Right cardiac atrium (tissue), 5 donors: ENCODE measurements at regions not wholly inside any gene's neighbourhood (a gene's known extent, or its start where the extent isn't known, plus 50 kb on each side); places are given as distances from the start of the nearest gene placed in this dataset.

Experiments used
- ATAC-seq, 2 donors: fragments of 200-7000 bp; cut with Tn5 transposase; one replicate each; pipeline versions ENCODE4 v1.8.0 to v1.9.1; 2020; ENCODE audit warnings: moderate library complexity in 2 of 2, mild to moderate bottlenecking in 1 of 2
- DNase-seq, 3 donors: peaks; one replicate each; pipeline ENCODE4 v3.0.0-alpha.2; 2020
- H3K27ac ChIP-seq: one replicate; pipeline ENCODE4 v1.5.1; 2013; ENCODE audit warnings: mild to moderate bottlenecking, low read length, control low read depth, moderate library complexity
- H3K27me3 ChIP-seq: one replicate; pipeline ENCODE4 v1.6.1; 2013; ENCODE audit not compliant: control insufficient read depth, insufficient read depth
- H3K4me1 ChIP-seq: one replicate; pipeline ENCODE4 v1.6.1; 2013; ENCODE audit warnings: low read length; ENCODE audit not compliant: control insufficient read depth, insufficient read depth
- H3K4me3 ChIP-seq: one replicate; pipeline ENCODE4 v1.5.1; 2013; ENCODE audit warnings: low read length, control low read depth
- H3K9me3 ChIP-seq: one replicate; pipeline ENCODE4 v1.6.1; 2013; ENCODE audit warnings: low read length; ENCODE audit not compliant: control insufficient read depth
- WGBS: extraction: QIAGEN DNeasy Blood & Tissue Kit; methylation state at CpG from one replicate; pipeline ENCODE4 v1.1.7; 2013; 5-methylcytosine and 5-hydroxymethylcytosine counted together
- intact Hi-C, 4 donors: fragments of 100-400 bp; cut with DNase I; formaldehyde crosslinking; loops; one replicate each; pipeline versions ENCODE4 v1.11.0 to v1.14.0; 2022 to 2023
- donor health status: healthy with polysubstance abuse.
- donor health status: DM: no; HTN: yes; CAD: no.
- donor health status: DM: no; HTN: no; CAD: no.
- donor health status: DM: no; HTN: yes; CAD: no; lungs with severe emphysema.
- donor health status: DM: yes; HTN: yes; CAD: no.

GRCh38 chr3:144859161-144859560 is 887.5 kb downstream of the DIPK2A start:
- Histone ChIP-seq H3K9me3 (no peaks in the 10 kb centered on the region), H3K27me3 (no peaks in the 10 kb centered on the region), H3K4me3 (no peak overlapping the region), H3K27ac (no peak overlapping the region), H3K4me1 (no peaks in the 10 kb centered on the region)
- ATAC-seq = no peak
- intact Hi-C loops = no loop called here
- no peak for DNase-seq
- WGBS = 88% methylated on average over 3 of the region's 3 CpGs

GRCh38 chr3:144864646-144865045 is 893.0 kb downstream of the DIPK2A start:
- Histone ChIP-seq H3K4me3 (no peak overlapping the region), H3K27me3 (no peaks in the 10 kb centered on the region), H3K9me3 (no peaks in the 10 kb centered on the region), H3K27ac (no peak overlapping the region), H3K4me1 (no peaks in the 10 kb centered on the region)
- DNase-seq (no peak), ATAC-seq (no peak)
- 48% methylated on average over 2 of the region's 2 CpGs for WGBS
- intact Hi-C loops = no loop called here

GRCh38 chr3:144865948-144866347 is 894.3 kb downstream of the DIPK2A start:
- Histone ChIP-seq H3K4me1 (no peaks in the 10 kb centered on the region), H3K27me3 (no peaks in the 10 kb centered on the region), H3K4me3 (no peak overlapping the region), H3K9me3 (no peaks in the 10 kb centered on the region), H3K27ac (no peak overlapping the region)
- no peak for ATAC-seq
- intact Hi-C loops = no loop called here
- DNase-seq = no peak

- intact Hi-C loops = no loop called here
- Histone ChIP-seq H3K27ac (no peak overlapping the region), H3K4me3 (no peak overlapping the region), H3K4me1 (no peaks in the 10 kb centered on the region), H3K27me3 (no peaks in the 10 kb centered on the region), H3K9me3 (no peaks in the 10 kb centered on the region)
- no peak for ATAC-seq
- DNase-seq = no peak
- 45% methylated on average over 2 of the region's 2 CpGs for WGBS
Observed at GRCh38 chr3:144866476-144866875, 894.9 kb downstream of the DIPK2A start.

GRCh38 chr3:144868506-144868905 is 896.9 kb downstream of the DIPK2A start:
- ATAC-seq (no peak), DNase-seq (no peak)
- H3K4me1 ChIP-seq = no peaks in the 10 kb centered on the region
- no peak overlapping the region for H3K27ac ChIP-seq
- no peak overlapping the region for H3K4me3 ChIP-seq
- no peaks in the 10 kb centered on the region for H3K9me3 ChIP-seq
- intact Hi-C loops = no loop called here
- H3K27me3 ChIP-seq = no peaks in the 10 kb centered on the region

- Histone ChIP-seq H3K4me3 (no peak overlapping the region), H3K27me3 (no peaks in the 10 kb centered on the region), H3K27ac (no peak overlapping the region), H3K4me1 (no peaks in the 10 kb centered on the region), H3K9me3 (no peaks in the 10 kb centered on the region)
- intact Hi-C loops = no loop called here
- 94% methylated on average over 1 of the region's 1 CpG for whole genome bisulfite sequencing
- DNase-seq = no peak
- no peak for ATAC-seq
Observed at GRCh38 chr3:144873066-144873465, 901.4 kb downstream of the DIPK2A start.

- H3K4me3 ChIP-seq = no peak overlapping the region
- no peak overlapping the region for H3K27ac ChIP-seq
- intact Hi-C loops = no loop called here
- no peaks in the 10 kb centered on the region for H3K9me3 ChIP-seq
- ATAC-seq (no peak), DNase-seq (no peak)
- H3K27me3 ChIP-seq = no peaks in the 10 kb centered on the region
- H3K4me1 ChIP-seq = no peaks in the 10 kb centered on the region
Observed at GRCh38 chr3:144875211-144875610, 903.6 kb downstream of the DIPK2A start.

GRCh38 chr3:144877356-144877755 is 905.7 kb downstream of the DIPK2A start:
- H3K9me3 ChIP-seq = no peaks in the 10 kb centered on the region
- 91% methylated on average over 9 of the region's 9 CpGs for WGBS
- intact Hi-C loops = no loop called here

GRCh38 chr3:144879701-144880100 is 908.1 kb downstream of the DIPK2A start:
- Histone ChIP-seq H3K4me1 (no peaks in the 10 kb centered on the region), H3K27me3 (no peaks in the 10 kb centered on the region), H3K27ac (no peak overlapping the region), H3K9me3 (no peaks in the 10 kb centered on the region), H3K4me3 (no peak overlapping the region)
- DNase-seq (no peak), ATAC-seq (no peak)
- intact Hi-C loops = no loop called here
- 89% methylated on average over 3 of the region's 3 CpGs for WGBS

More at GRCh38 chr3:144877356-144877755, 905.7 kb downstream of the DIPK2A start:
- Histone ChIP-seq H3K27ac (no peak overlapping the region), H3K27me3 (no peaks in the 10 kb centered on the region), H3K4me1 (no peaks in the 10 kb centered on the region), H3K4me3 (no peak overlapping the region)
- no peak for DNase-seq
- ATAC-seq = no peak

- Histone ChIP-seq H3K27ac (no peak overlapping the region), H3K4me3 (no peak overlapping the region), H3K9me3 (no peaks in the 10 kb centered on the region), H3K4me1 (no peaks in the 10 kb centered on the region), H3K27me3 (no peaks in the 10 kb centered on the region)
- ATAC-seq (no peak), DNase-seq (no peak)
- intact Hi-C loops = no loop called here
- 93% methylated on average over 5 of the region's 5 CpGs for WGBS
Observed at GRCh38 chr3:144893980-144894379, 922.4 kb downstream of the DIPK2A start.

GRCh38 chr3:144894576-144894975 is 923.0 kb downstream of the DIPK2A start:
- no peak for ATAC-seq
- 57% methylated on average over 2 of the region's 2 CpGs for WGBS
- H3K27me3 ChIP-seq = no peaks in the 10 kb centered on the region
- DNase-seq = no peak
- H3K4me3 ChIP-seq = no peak overlapping the region
- no peaks in the 10 kb centered on the region for H3K4me1 ChIP-seq
- H3K9me3 ChIP-seq = no peaks in the 10 kb centered on the region
- H3K27ac ChIP-seq = no peak overlapping the region
- intact Hi-C loops = no loop called here

GRCh38 chr3:144900366-144900765 is 928.7 kb downstream of the DIPK2A start:
- H3K4me3 ChIP-seq = no peak overlapping the region
- ATAC-seq (no peak), DNase-seq (no peak)
- intact Hi-C loops = no loop called here
- no peaks in the 10 kb centered on the region for H3K9me3 ChIP-seq
- no peak overlapping the region for H3K27ac ChIP-seq
- no peaks in the 10 kb centered on the region for H3K4me1 ChIP-seq
- H3K27me3 ChIP-seq = no peaks in the 10 kb centered on the region
